Gastrocnemius medialis (tissue), 4 donors: ENCODE measurements at regions not wholly inside any gene's neighbourhood (a gene's known extent, or its start where the extent isn't known, plus 50 kb on each side); places are given as distances from the start of the nearest gene placed in this dataset.

ENCODE experiments used
- CTCF ChIP-seq, 5 experiments: fragments of 450-650 bp in 3 of 5; fragments of 200-600 bp in 2 of 5; sonication (generic) in 2 of 5; IDR thresholded peaks in 4 of 5; conservative IDR thresholded peaks in 1 of 5; 1 replicate in 4 of 5; 2 replicates in 1 of 5; pipeline ENCODE4 v1.5.1; 2016 to 2019; ENCODE audit warnings: antibody characterized with exemption in 5 of 5, mild to moderate bottlenecking in 3 of 5, moderate library complexity in 3 of 5
- POLR2A ChIP-seq, 2 donors: fragments of 450-650 bp; IDR thresholded peaks; one replicate each; pipeline ENCODE4 v1.6.1; 2017; ENCODE audit warnings: antibody characterized with exemption in 2 of 2, mild to moderate bottlenecking in 2 of 2, moderate library complexity in 2 of 2

GRCh38 chr2:45329045-45329677, 281.9 kb downstream of the SRBD1 start:
- TF ChIP-seq POLR2A (IDR thresholded peaks at IDR 0.05): no peak
- TF ChIP-seq CTCF (IDR thresholded peaks at IDR 0.05 in 4 of 5, conservative IDR thresholded peaks at IDR 0.05 in 1 of 5): no peak
